Psoas muscle (tissue), 7 donors: ENCODE measurements at regions not wholly inside any gene's neighbourhood (a gene's known extent, or its start where the extent isn't known, plus 50 kb on each side); places are given as distances from the start of the nearest gene placed in this dataset.

ENCODE experiments used
- ATAC-seq, 4 donors: fragments of 200-7000 bp; cut with Tn5 transposase; one replicate each; pipeline ENCODE4 v1.9.1; 2020; ENCODE audit warnings: moderate library complexity in 3 of 4, mild to moderate bottlenecking in 2 of 4
- DNase-seq, 2 donors: peaks; one replicate each; pipeline ENCODE4 v3.0.0-alpha.2; 2020
- H3K27ac ChIP-seq: fragments of 200-600 bp; one replicate; pipeline ENCODE4 v1.8.0; 2022
- H3K27me3 ChIP-seq, 3 donors: fragments of 200-600 bp in 1 of 3; one replicate each; pipeline versions ENCODE4 v1.6.1 to v1.8.0; 2013 to 2022; ENCODE audit warnings: low read length in 2 of 3, mild to moderate bottlenecking in 2 of 3, moderate library complexity in 1 of 3; ENCODE audit not compliant: insufficient read depth in 3 of 3
- H3K36me3 ChIP-seq, 2 donors: fragments of 200-600 bp in 1 of 2; one replicate each; pipeline versions ENCODE4 v1.6.1 to v1.8.0; 2013 to 2022; ENCODE audit warnings: low read depth in 1 of 2, mild to moderate bottlenecking in 1 of 2, moderate library complexity in 1 of 2; ENCODE audit not compliant: insufficient read depth in 1 of 2
- H3K4me1 ChIP-seq: fragments of 200-600 bp; one replicate; pipeline ENCODE4 v1.8.0; 2022
- H3K4me3 ChIP-seq: fragments of 200-600 bp; one replicate; pipeline ENCODE4 v1.8.0; 2022; ENCODE audit warnings: mild to moderate bottlenecking
- H3K9me3 ChIP-seq: fragments of 200-600 bp; one replicate; pipeline ENCODE4 v1.8.0; 2022
- WGBS, 3 donors: extraction: QIAGEN DNeasy Blood & Tissue Kit; methylation state at CpG; one replicate each; pipeline versions ENCODE4 v1.1.6 to v1.1.7; 2013; 5-methylcytosine and 5-hydroxymethylcytosine counted together
- intact Hi-C, 2 donors: fragments of 100-400 bp; cut with DNase I; formaldehyde crosslinking; loops; one replicate each; pipeline versions ENCODE4 v1.11.0 to v1.14.2; 2022
- TF ChIP-seq, protein P1 (sequence below): fragments of 200-600 bp; IDR thresholded peaks from one replicate; pipeline ENCODE4 v1.8.0; 2022; ENCODE audit warnings: antibody characterized with exemption
- donor health status: healthy with polysubstance abuse.
- donor health status: DM: no; HTN: no; CAD: no; lungs with moderate emphysema.
- donor health status: Bipolar disorder and iron deficiency.
- donor health status: healthy.
- donor health status: DM: yes; HTN: yes; CAD: no.
- donor health status: DM: no; HTN: no; CAD: no.
- donor health status: DM: yes; HTN: yes; CAD: no.

DNA sequence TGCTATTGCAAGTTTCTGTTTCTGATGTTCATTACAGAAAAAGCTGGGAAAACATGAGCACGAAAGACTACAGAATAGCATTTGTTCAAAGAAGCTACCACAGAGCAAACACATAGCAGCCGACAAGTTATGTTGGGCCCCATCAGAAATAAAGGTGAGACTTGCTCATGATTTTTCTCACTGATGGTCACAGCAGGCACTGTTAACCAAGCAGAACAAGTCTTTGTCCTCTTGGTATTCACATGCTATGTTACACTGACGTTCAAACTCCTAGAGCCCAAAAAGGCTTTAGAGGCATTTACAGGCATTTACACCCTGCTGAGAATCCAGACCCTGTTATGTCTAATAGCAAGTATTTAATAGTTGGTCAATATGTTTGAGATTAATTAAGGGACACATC lies 235.0 kb upstream of the HNMT start:
- WGBS, 3 donors: 55 to 70% (median 66%) methylated on average over 3 of the region's 3 CpGs
- DNase-seq: no peak

GRCh38 chr2:137737559-137737958 lies 226.7 kb upstream of the HNMT start:
- Histone ChIP-seq H3K27ac (no peak overlapping the region), H3K36me3 (no peaks in the 10 kb centered on the region), H3K9me3 (peaks cover under 1% of the 10 kb centered on the region), H3K4me3 (no peak overlapping the region), H3K4me1 (no peaks in the 10 kb centered on the region), H3K27me3 (no peaks in the 10 kb centered on the region)
- ATAC-seq (no peak), DNase-seq (no peak)
- TF ChIP-seq, protein P1, sequence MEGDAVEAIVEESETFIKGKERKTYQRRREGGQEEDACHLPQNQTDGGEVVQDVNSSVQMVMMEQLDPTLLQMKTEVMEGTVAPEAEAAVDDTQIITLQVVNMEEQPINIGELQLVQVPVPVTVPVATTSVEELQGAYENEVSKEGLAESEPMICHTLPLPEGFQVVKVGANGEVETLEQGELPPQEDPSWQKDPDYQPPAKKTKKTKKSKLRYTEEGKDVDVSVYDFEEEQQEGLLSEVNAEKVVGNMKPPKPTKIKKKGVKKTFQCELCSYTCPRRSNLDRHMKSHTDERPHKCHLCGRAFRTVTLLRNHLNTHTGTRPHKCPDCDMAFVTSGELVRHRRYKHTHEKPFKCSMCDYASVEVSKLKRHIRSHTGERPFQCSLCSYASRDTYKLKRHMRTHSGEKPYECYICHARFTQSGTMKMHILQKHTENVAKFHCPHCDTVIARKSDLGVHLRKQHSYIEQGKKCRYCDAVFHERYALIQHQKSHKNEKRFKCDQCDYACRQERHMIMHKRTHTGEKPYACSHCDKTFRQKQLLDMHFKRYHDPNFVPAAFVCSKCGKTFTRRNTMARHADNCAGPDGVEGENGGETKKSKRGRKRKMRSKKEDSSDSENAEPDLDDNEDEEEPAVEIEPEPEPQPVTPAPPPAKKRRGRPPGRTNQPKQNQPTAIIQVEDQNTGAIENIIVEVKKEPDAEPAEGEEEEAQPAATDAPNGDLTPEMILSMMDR: no peak
- intact Hi-C loops: no loop called here

More for the DNA sequence above, 235.0 kb upstream of the HNMT start:
- intact Hi-C loops: no loop called here
- Histone ChIP-seq H3K9me3 (peaks cover 10% of the 10 kb centered on the region), H3K36me3 (no peaks in the 10 kb centered on the region), H3K4me1 (no peaks in the 10 kb centered on the region), H3K27me3 (no peaks in the 10 kb centered on the region), H3K27ac (no peak overlapping the region), H3K4me3 (no peak overlapping the region)
- TF ChIP-seq, protein P1: no peak
- ATAC-seq: no peak

DNA sequence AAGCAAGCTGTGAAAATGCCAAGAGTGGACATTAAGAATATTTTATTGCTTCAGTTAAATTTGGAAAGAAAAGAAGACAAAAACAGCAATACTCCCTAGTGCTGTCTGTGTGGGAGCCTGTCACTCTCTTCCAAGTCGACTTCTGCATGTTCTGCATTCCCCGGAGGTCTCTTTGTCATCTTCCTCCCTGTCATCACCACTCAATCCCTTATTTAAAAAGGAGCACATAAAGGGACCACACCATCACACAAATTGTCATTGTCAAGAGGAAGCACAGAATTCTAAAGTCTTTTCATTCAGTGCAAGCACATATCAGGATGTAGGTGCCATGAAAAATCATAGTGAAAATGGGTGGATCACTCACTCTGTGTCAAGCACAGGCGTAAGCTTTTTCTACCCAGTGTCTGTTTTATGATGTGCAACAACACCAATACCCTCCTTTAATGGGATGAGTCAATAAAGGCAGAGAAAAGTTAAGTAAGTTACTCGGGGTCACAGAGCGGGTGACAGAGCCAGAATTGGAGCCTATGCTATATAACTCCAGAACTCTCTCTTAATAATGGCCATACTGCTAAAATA lies 222.4 kb upstream of the HNMT start:
- intact Hi-C loops: no loop called here
- Histone ChIP-seq H3K4me3 (no peak overlapping the region), H3K36me3 (no peaks in the 10 kb centered on the region), H3K9me3 (no peaks in the 10 kb centered on the region), H3K27me3 (no peaks in the 10 kb centered on the region), H3K4me1 (no peaks in the 10 kb centered on the region), H3K27ac (no peak overlapping the region)
- TF ChIP-seq, protein P1: no peak
- DNase-seq (no peak), ATAC-seq (no peak)
- WGBS, 3 donors: 49 to 59% (median 51%) methylated on average over 5 of the region's 5 CpGs

DNA sequence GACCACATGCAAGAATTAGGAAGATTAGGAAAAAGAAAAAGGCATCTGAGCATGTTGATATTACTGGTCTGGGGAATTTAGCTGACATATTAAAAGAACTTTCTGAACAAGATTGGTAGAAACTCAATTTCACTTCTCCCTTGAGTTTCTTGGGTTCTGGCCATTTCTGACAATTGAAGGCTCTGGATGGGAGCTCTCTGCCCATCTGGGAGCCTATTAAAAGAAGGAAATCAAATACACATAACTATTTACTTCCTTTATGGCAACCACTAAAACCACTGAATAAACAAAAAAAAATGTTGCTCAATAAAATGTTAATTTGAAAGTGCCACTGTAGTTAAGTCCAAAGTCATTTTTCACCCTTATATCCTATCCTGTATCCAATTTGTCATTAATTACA lies 216.8 kb upstream of the HNMT start:
- ATAC-seq (no peak), DNase-seq (no peak)
- TF ChIP-seq, protein P1: no peak
- no peaks in the 10 kb centered on the region for H3K27me3 ChIP-seq
- H3K4me3 ChIP-seq: no peak overlapping the region
- no peaks in the 10 kb centered on the region for H3K4me1 ChIP-seq
- no peak overlapping the region for H3K27ac ChIP-seq
- H3K36me3 ChIP-seq: no peaks in the 10 kb centered on the region
- intact Hi-C loops: no loop called here
- no peaks in the 10 kb centered on the region for H3K9me3 ChIP-seq

DNA sequence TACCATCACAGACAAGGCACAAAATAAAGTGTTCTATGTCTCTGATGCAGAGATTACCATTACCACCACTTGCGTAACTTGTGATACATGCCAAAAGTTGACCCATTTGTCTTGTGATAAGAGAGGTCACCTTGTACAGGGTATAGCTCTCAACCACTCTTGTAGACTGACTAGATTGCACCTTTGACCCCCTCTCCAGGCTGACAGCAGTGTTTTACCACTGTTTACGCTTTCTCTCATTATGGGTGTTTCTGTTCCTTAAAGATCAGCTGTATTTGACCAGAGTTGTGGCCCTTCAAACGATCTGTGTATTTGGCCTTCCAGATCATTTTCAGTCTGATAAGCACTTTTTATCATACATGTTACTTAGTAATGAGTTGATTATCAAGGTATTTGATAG lies 215.7 kb upstream of the HNMT start:
- H3K27me3 ChIP-seq: no peaks in the 10 kb centered on the region
- H3K4me1 ChIP-seq: no peaks in the 10 kb centered on the region
- no peaks in the 10 kb centered on the region for H3K9me3 ChIP-seq
- intact Hi-C loops: no loop called here
- no peak overlapping the region for H3K4me3 ChIP-seq
- ATAC-seq (no peak), DNase-seq (no peak)
- TF ChIP-seq, protein P1: no peak
- WGBS, 3 donors: 72 to 81% (median 77%) methylated on average over 3 of the region's 3 CpGs
- H3K27ac ChIP-seq: no peak overlapping the region
- no peaks in the 10 kb centered on the region for H3K36me3 ChIP-seq
